ENCODE measurements at regions not wholly inside any gene's neighbourhood (a gene's known extent, or its start where the extent isn't known, plus 50 kb on each side); places are given as distances from the start of the nearest gene placed in this dataset.

GRCh38 chr20:7090001-7090400 lies 322.5 kb downstream of the BMP2 start:
- Histone ChIP-seq H3K27me3 (ENCODE audit: insufficient read depth, low read length, poor library complexity) (no peaks in the 10 kb centered on the region), H2AFZ (ENCODE audit: low read depth, low read length) (no peak overlapping the region), H4K20me1 (ENCODE audit: insufficient read depth, low read length) (no peaks in the 10 kb centered on the region), H3K27ac (ENCODE audit: low read length) (no peak overlapping the region), H3K4me3 (ENCODE audit: low read depth in 1 of 2, low read length in 2 of 2) (no peak overlapping the region), H3K36me3 (ENCODE audit: insufficient read depth, low read length) (no peaks in the 10 kb centered on the region), H3K9ac (ENCODE audit: low read depth, low read length) (no peak overlapping the region), H3K79me2 (ENCODE audit: insufficient read depth, low read length) (no peaks in the 10 kb centered on the region), H3K4me1 (ENCODE audit: insufficient read depth, low read length) (no peaks in the 10 kb centered on the region), H3K9me3 (ENCODE audit: insufficient read depth, low read length, severe bottlenecking) (no peaks in the 10 kb centered on the region), H3K4me2 (ENCODE audit: insufficient read depth, low read length) (no peak overlapping the region)
- TF ChIP-seq EZH2 (IDR thresholded peaks at IDR 0.05; ENCODE audit: borderline replicate concordance, low read depth, low read length, severe bottlenecking): no peak
- TF ChIP-seq, protein P1, sequence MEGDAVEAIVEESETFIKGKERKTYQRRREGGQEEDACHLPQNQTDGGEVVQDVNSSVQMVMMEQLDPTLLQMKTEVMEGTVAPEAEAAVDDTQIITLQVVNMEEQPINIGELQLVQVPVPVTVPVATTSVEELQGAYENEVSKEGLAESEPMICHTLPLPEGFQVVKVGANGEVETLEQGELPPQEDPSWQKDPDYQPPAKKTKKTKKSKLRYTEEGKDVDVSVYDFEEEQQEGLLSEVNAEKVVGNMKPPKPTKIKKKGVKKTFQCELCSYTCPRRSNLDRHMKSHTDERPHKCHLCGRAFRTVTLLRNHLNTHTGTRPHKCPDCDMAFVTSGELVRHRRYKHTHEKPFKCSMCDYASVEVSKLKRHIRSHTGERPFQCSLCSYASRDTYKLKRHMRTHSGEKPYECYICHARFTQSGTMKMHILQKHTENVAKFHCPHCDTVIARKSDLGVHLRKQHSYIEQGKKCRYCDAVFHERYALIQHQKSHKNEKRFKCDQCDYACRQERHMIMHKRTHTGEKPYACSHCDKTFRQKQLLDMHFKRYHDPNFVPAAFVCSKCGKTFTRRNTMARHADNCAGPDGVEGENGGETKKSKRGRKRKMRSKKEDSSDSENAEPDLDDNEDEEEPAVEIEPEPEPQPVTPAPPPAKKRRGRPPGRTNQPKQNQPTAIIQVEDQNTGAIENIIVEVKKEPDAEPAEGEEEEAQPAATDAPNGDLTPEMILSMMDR (IDR thresholded peaks at IDR 0.05; ENCODE audit: borderline replicate concordance, extremely low read depth, low read length, poor library complexity, severe bottlenecking): no peak
- ATAC-seq (ENCODE audit: insufficient read depth, low read depth): no peak
- DNase-seq: no peak

GRCh38 chr20:7090811-7091210 lies 323.3 kb downstream of the BMP2 start:
- Histone ChIP-seq H3K36me3 (ENCODE audit: insufficient read depth, low read length) (no peaks in the 10 kb centered on the region), H3K4me2 (ENCODE audit: insufficient read depth, low read length) (no peak overlapping the region), H4K20me1 (ENCODE audit: insufficient read depth, low read length) (no peaks in the 10 kb centered on the region), H3K9me3 (ENCODE audit: insufficient read depth, low read length, severe bottlenecking) (no peaks in the 10 kb centered on the region), H3K9ac (ENCODE audit: low read depth, low read length) (no peak overlapping the region), H3K4me3 (ENCODE audit: low read depth in 1 of 2, low read length in 2 of 2) (no peak overlapping the region), H3K79me2 (ENCODE audit: insufficient read depth, low read length) (no peaks in the 10 kb centered on the region), H3K27me3 (ENCODE audit: insufficient read depth, low read length, poor library complexity) (no peaks in the 10 kb centered on the region), H3K27ac (ENCODE audit: low read length) (no peak overlapping the region), H3K4me1 (ENCODE audit: insufficient read depth, low read length) (no peaks in the 10 kb centered on the region), H2AFZ (ENCODE audit: low read depth, low read length) (no peak overlapping the region)
- DNase-seq (no peak), ATAC-seq (ENCODE audit: insufficient read depth, low read depth) (no peak)
- no peak for TF ChIP-seq EZH2 (IDR thresholded peaks at IDR 0.05; ENCODE audit: borderline replicate concordance, low read depth, low read length, severe bottlenecking)
- TF ChIP-seq, protein P1 (IDR thresholded peaks at IDR 0.05; ENCODE audit: borderline replicate concordance, extremely low read depth, low read length, poor library complexity, severe bottlenecking): no peak

GRCh38 chr20:7091655-7092054 lies 324.2 kb downstream of the BMP2 start:
- H3K27me3 ChIP-seq (ENCODE audit: insufficient read depth, low read length, poor library complexity): no peaks in the 10 kb centered on the region
- TF ChIP-seq, protein P1 (IDR thresholded peaks at IDR 0.05; ENCODE audit: borderline replicate concordance, extremely low read depth, low read length, poor library complexity, severe bottlenecking): no peak
- TF ChIP-seq EZH2 (IDR thresholded peaks at IDR 0.05; ENCODE audit: borderline replicate concordance, low read depth, low read length, severe bottlenecking): no peak
- ATAC-seq (ENCODE audit: insufficient read depth, low read depth): no peak

More at GRCh38 chr20:7091655-7092054, 324.2 kb downstream of the BMP2 start:
- no peak overlapping the region for H3K4me3 ChIP-seq (ENCODE audit: low read depth in 1 of 2, low read length in 2 of 2)
- H3K79me2 ChIP-seq (ENCODE audit: insufficient read depth, low read length): no peaks in the 10 kb centered on the region
- no peak overlapping the region for H2AFZ ChIP-seq (ENCODE audit: low read depth, low read length)
- no peaks in the 10 kb centered on the region for H4K20me1 ChIP-seq (ENCODE audit: insufficient read depth, low read length)
- H3K27ac ChIP-seq (ENCODE audit: low read length): no peak overlapping the region
- no peaks in the 10 kb centered on the region for H3K36me3 ChIP-seq (ENCODE audit: insufficient read depth, low read length)
- H3K9ac ChIP-seq (ENCODE audit: low read depth, low read length): no peak overlapping the region
- H3K9me3 ChIP-seq (ENCODE audit: insufficient read depth, low read length, severe bottlenecking): no peaks in the 10 kb centered on the region
- no peak overlapping the region for H3K4me2 ChIP-seq (ENCODE audit: insufficient read depth, low read length)
- DNase-seq: no peak
- H3K4me1 ChIP-seq (ENCODE audit: insufficient read depth, low read length): no peaks in the 10 kb centered on the region

Measured in DND-41 (cell line).